Neural progenitor cell (in vitro differentiated cells): ENCODE measurements at regions not wholly inside any gene's neighbourhood (a gene's known extent, or its start where the extent isn't known, plus 50 kb on each side); places are given as distances from the start of the nearest gene placed in this dataset.

ENCODE experiments used
- DNase-seq: peaks from one replicate; pipeline ENCODE4 v3.0.0-alpha.2; 2016; ENCODE audit warnings: low spot score
- H2AFZ ChIP-seq: fragments of 200-600 bp; sonication (generic); replicated peaks from 2 replicates; pipeline ENCODE4 v1.6.1; 2016; ENCODE audit warnings: antibody characterized with exemption
- H3F3A ChIP-seq: fragments of 200-600 bp; sonication (generic); 2 replicates; pipeline ENCODE4 v1.6.1; 2016; ENCODE audit warnings: antibody characterized with exemption, low read depth
- H3K27ac ChIP-seq: fragments of 200-600 bp; sonication (generic); 2 replicates; pipeline ENCODE4 v1.5.1; 2016; ENCODE audit warnings: mild to moderate bottlenecking
- H3K27me3 ChIP-seq: fragments of 200-600 bp; sonication (generic); 2 replicates; pipeline ENCODE4 v1.6.1; 2016; ENCODE audit warnings: mild to moderate bottlenecking, moderate library complexity
- H3K36me3 ChIP-seq: fragments of 200-600 bp; sonication (generic); 2 replicates; pipeline ENCODE4 v1.5.1; 2016
- H3K4me1 ChIP-seq: fragments of 200-600 bp; sonication (generic); 2 replicates; pipeline ENCODE4 v1.6.1; 2016; ENCODE audit warnings: mixed run types
- H3K4me2 ChIP-seq: fragments of 200-600 bp; sonication (generic); 2 replicates; pipeline ENCODE4 v1.6.1; 2016
- H3K4me3 ChIP-seq: fragments of 200-600 bp; sonication (generic); 2 replicates; pipeline ENCODE4 v1.5.1; 2016
- H3K79me2 ChIP-seq: fragments of 200-600 bp; sonication (generic); 2 replicates; pipeline ENCODE4 v1.6.1; 2016; ENCODE audit warnings: low read depth
- H3K9ac ChIP-seq: fragments of 200-600 bp; sonication (generic); 2 replicates; pipeline ENCODE4 v1.6.1; 2016
- H3K9me3 ChIP-seq: fragments of 200-600 bp; sonication (generic); 2 replicates; pipeline ENCODE4 v1.5.1; 2016; ENCODE audit warnings: low read depth
- H4K20me1 ChIP-seq: fragments of 200-600 bp; sonication (generic); 2 replicates; pipeline ENCODE4 v1.6.1; 2016; ENCODE audit warnings: low read depth
- H3K27ac Mint-ChIP-seq: 3 replicates; pipeline ENCODE4 v1.8.0; 2021; ENCODE audit warnings: mixed read lengths
- H3K27me3 Mint-ChIP-seq: 2 replicates; pipeline ENCODE4 v1.8.0; 2022; ENCODE audit warnings: low read depth, mild to moderate bottlenecking, inconsistent platforms, moderate library complexity, mixed read lengths; ENCODE audit not compliant: insufficient read depth
- H3K36me3 Mint-ChIP-seq: 3 replicates; pipeline ENCODE4 v1.8.0; 2021; ENCODE audit warnings: mixed read lengths
- H3K4me1 Mint-ChIP-seq: 3 replicates; pipeline ENCODE4 v1.8.0; 2021; ENCODE audit warnings: mixed read lengths
- H3K4me3 Mint-ChIP-seq: 3 replicates; pipeline ENCODE4 v1.8.0; 2021; ENCODE audit warnings: mild to moderate bottlenecking, moderate library complexity, mixed read lengths
- H3K9me3 Mint-ChIP-seq: 3 replicates; pipeline ENCODE4 v1.8.0; 2020; ENCODE audit warnings: mixed read lengths
- CTCF ChIP-seq: fragments of 200-600 bp; sonication (generic); IDR thresholded peaks from 2 replicates; pipeline ENCODE4 v1.5.1; 2017; ENCODE audit warnings: antibody characterized with exemption, mild to moderate bottlenecking
- EZH2 ChIP-seq: fragments of 200-600 bp; sonication (generic); IDR thresholded peaks from 2 replicates; pipeline ENCODE4 v1.6.1; 2017; ENCODE audit warnings: antibody characterized with exemption, mild to moderate bottlenecking, moderate library complexity
- EZH2phosphoT487 ChIP-seq: fragments of 200-600 bp; sonication (generic); IDR thresholded peaks from 2 replicates; pipeline ENCODE4 v1.6.1; 2017; ENCODE audit warnings: antibody characterized with exemption

GRCh38 chr22:48826546-48826945, 1001.1 kb downstream of the BRD1 start:
- H3K27me3 Mint-ChIP-seq: peaks cover 5% of the 10 kb centered on the region
- Histone ChIP-seq H3K4me2 (no peak overlapping the region), H2AFZ (no peak overlapping the region), H3K27ac (no peak overlapping the region), H3K9ac (no peak overlapping the region), H3K27me3 (no peaks in the 10 kb centered on the region), H4K20me1 (no peaks in the 10 kb centered on the region), H3K4me1 (peaks cover 7% of the 10 kb centered on the region), H3K9me3 (no peaks in the 10 kb centered on the region), H3K36me3 (no peaks in the 10 kb centered on the region), H3K4me3 (no peak overlapping the region), H3K79me2 (no peaks in the 10 kb centered on the region), H3F3A (no peaks in the 10 kb centered on the region)
- no peak for DNase-seq
- H3K4me1 Mint-ChIP-seq: peaks cover 20% of the 10 kb centered on the region
- no peaks in the 10 kb centered on the region for H3K36me3 Mint-ChIP-seq
- TF ChIP-seq EZH2phosphoT487: no peak
- TF ChIP-seq CTCF: no peak
- no peak for TF ChIP-seq EZH2
- H3K4me3 Mint-ChIP-seq: no peak overlapping the region
- H3K27ac Mint-ChIP-seq: no peak overlapping the region
- peaks cover 14% of the 10 kb centered on the region for H3K9me3 Mint-ChIP-seq

GRCh38 chr22:48825802-48826520, 1001.7 kb downstream of the BRD1 start:
- Histone ChIP-seq H3K27me3 (no peaks in the 10 kb centered on the region), H3K9me3 (no peaks in the 10 kb centered on the region), H3K4me1 (peaks cover 7% of the 10 kb centered on the region), H3K27ac (no peak overlapping the region), H4K20me1 (no peaks in the 10 kb centered on the region), H3K79me2 (no peaks in the 10 kb centered on the region), H3K4me3 (no peak overlapping the region), H2AFZ (no peak overlapping the region), H3K36me3 (no peaks in the 10 kb centered on the region), H3K4me2 (no peak overlapping the region), H3K9ac (no peak overlapping the region), H3F3A (no peaks in the 10 kb centered on the region)
- no peak for TF ChIP-seq EZH2phosphoT487
- TF ChIP-seq CTCF: no peak
- no peak for TF ChIP-seq EZH2
- Mint-ChIP-seq H3K27me3 (peaks cover 3% of the 10 kb centered on the region), H3K27ac (no peak overlapping the region), H3K4me1 (peaks cover 20% of the 10 kb centered on the region), H3K36me3 (no peaks in the 10 kb centered on the region), H3K4me3 (no peak overlapping the region), H3K9me3 (peaks cover 8% of the 10 kb centered on the region)
- no peak for DNase-seq

GRCh38 chr22:48824712-48825651, 1002.7 kb downstream of the BRD1 start:
- Mint-ChIP-seq H3K9me3 (peaks cover 4% of the 10 kb centered on the region), H3K27me3 (peaks cover 3% of the 10 kb centered on the region), H3K27ac (peak overlapping the region; percentile 26), H3K36me3 (no peaks in the 10 kb centered on the region), H3K4me1 (peaks cover 20% of the 10 kb centered on the region), H3K4me3 (no peak overlapping the region)
- H3F3A ChIP-seq: no peaks in the 10 kb centered on the region
- no peak overlapping the region for H3K4me2 ChIP-seq
- H4K20me1 ChIP-seq: no peaks in the 10 kb centered on the region
- no peak for DNase-seq
- no peak overlapping the region for H3K4me3 ChIP-seq
- no peak overlapping the region for H3K27ac ChIP-seq
- H3K9me3 ChIP-seq: no peaks in the 10 kb centered on the region
- H3K4me1 ChIP-seq: peaks cover 7% of the 10 kb centered on the region
- no peaks in the 10 kb centered on the region for H3K79me2 ChIP-seq
- TF ChIP-seq EZH2: no peak
- no peak overlapping the region for H2AFZ ChIP-seq
- no peaks in the 10 kb centered on the region for H3K36me3 ChIP-seq
- no peak overlapping the region for H3K9ac ChIP-seq
- H3K27me3 ChIP-seq: no peaks in the 10 kb centered on the region

- Histone ChIP-seq H3K4me3 (no peak overlapping the region), H3K27ac (no peak overlapping the region), H2AFZ (no peak overlapping the region), H3K36me3 (no peaks in the 10 kb centered on the region), H4K20me1 (no peaks in the 10 kb centered on the region), H3K27me3 (no peaks in the 10 kb centered on the region), H3F3A (no peaks in the 10 kb centered on the region), H3K9ac (no peak overlapping the region), H3K4me1 (peaks cover 7% of the 10 kb centered on the region), H3K79me2 (no peaks in the 10 kb centered on the region), H3K4me2 (no peak overlapping the region), H3K9me3 (no peaks in the 10 kb centered on the region)
- Mint-ChIP-seq H3K27ac (no peak overlapping the region), H3K4me3 (no peak overlapping the region), H3K4me1 (peaks cover 20% of the 10 kb centered on the region), H3K9me3 (no peaks in the 10 kb centered on the region), H3K27me3 (peaks cover 3% of the 10 kb centered on the region), H3K36me3 (no peaks in the 10 kb centered on the region)
- no peak for DNase-seq
- TF ChIP-seq EZH2 (no peak), EZH2phosphoT487 (no peak)
Observed at GRCh38 chr22:48823941-48824340, 1003.7 kb downstream of the BRD1 start.
